A673 (cell line): ENCODE measurements at regions not wholly inside any gene's neighbourhood (a gene's known extent, or its start where the extent isn't known, plus 50 kb on each side); places are given as distances from the start of the nearest gene placed in this dataset.

Experiments used
- BruUV-seq: library from RNA; stranded (reverse); fragments of 400-500 nt; replicated peaks from 2 replicates; lab custom pipeline; 2021; lab: Mats Ljungman, UMichigan
- CTCF ChIA-PET: fragments of 300-600 bp; sonication (Branson Sonifier 250); formaldehyde crosslinking; loops from one replicate; lab custom pipeline; 2022; ENCODE audit warnings: antibody characterized with exemption; lab: Charles Lee
- POLR2A ChIA-PET: fragments of 300-600 bp; sonication (Branson Sonifier 250); formaldehyde crosslinking; loops from one replicate; lab custom pipeline; 2022; ENCODE audit warnings: antibody characterized with exemption; ENCODE audit not compliant: low non-redundant PET; lab: Charles Lee
- DNase-seq: peaks from one replicate; pipeline ENCODE4 v3.0.0-alpha.2; 2015; ENCODE audit warnings: low spot score
- H3K27ac ChIP-seq: fragments of 200-600 bp; sonication (generic); 2 replicates; pipeline ENCODE4 v1.5.1; 2016; ENCODE audit warnings: mixed run types, low read depth, mild to moderate bottlenecking, mixed read lengths, antibody characterized with exemption, low read length; ENCODE audit not compliant: poor library complexity, severe bottlenecking
- H3K27me3 ChIP-seq: fragments of 200-600 bp; sonication (generic); replicated peaks from 2 replicates; pipeline ENCODE4 v1.6.1; 2017; ENCODE audit warnings: mixed run types, low read depth, mild to moderate bottlenecking, mixed read lengths, antibody characterized with exemption, low read length; ENCODE audit not compliant: insufficient read depth, poor library complexity
- H3K36me3 ChIP-seq: fragments of 200-600 bp; sonication (generic); 2 replicates; pipeline ENCODE4 v1.6.1; 2016; ENCODE audit warnings: mixed run types, mild to moderate bottlenecking, mixed read lengths, antibody characterized with exemption, low read length; ENCODE audit not compliant: insufficient read depth, poor library complexity, severe bottlenecking
- H3K4me1 ChIP-seq: fragments of 200-600 bp; sonication (generic); 2 replicates; pipeline ENCODE4 v1.6.1; 2017; ENCODE audit warnings: mixed run types, mild to moderate bottlenecking, mixed read lengths, antibody characterized with exemption, low read length; ENCODE audit not compliant: insufficient read depth, poor library complexity, severe bottlenecking
- H3K4me3 ChIP-seq: fragments of 200-600 bp; sonication (generic); 2 replicates; pipeline ENCODE4 v1.5.1; 2016; ENCODE audit warnings: low read depth, mixed run types, mild to moderate bottlenecking, mixed read lengths, low read length; ENCODE audit not compliant: poor library complexity, severe bottlenecking
- H3K9me3 ChIP-seq: fragments of 200-600 bp; sonication (generic); 2 replicates; pipeline ENCODE4 v1.6.1; 2016; ENCODE audit warnings: mixed run types, low read depth, mild to moderate bottlenecking, mixed read lengths, antibody characterized with exemption, low read length; ENCODE audit not compliant: poor library complexity, severe bottlenecking
- CTCF ChIP-seq: fragments of 300-800, 200-600 bp; sonication (generic); conservative IDR thresholded peaks from 2 replicates; pipeline ENCODE4 v1.5.1; 2017; ENCODE audit warnings: low read depth, mild to moderate bottlenecking, antibody characterized with exemption, low read length, moderate library complexity, mixed read lengths
- EZH2 ChIP-seq: fragments of 200-600 bp; sonication (generic); IDR thresholded peaks from 2 replicates; pipeline ENCODE4 v1.6.1; 2017; ENCODE audit warnings: borderline replicate concordance, low read depth, mild to moderate bottlenecking, mixed read lengths, antibody characterized with exemption, low read length; ENCODE audit not compliant: poor library complexity, severe bottlenecking
- intact Hi-C: fragments of 100-400 bp; cut with micrococcal nuclease; formaldehyde crosslinking; loops from one replicate; pipeline ENCODE4 v1.10.0; 2022; ENCODE audit not compliant: unreplicated experiment

- DNase-seq, result no peak
- ChIA-PET POLR2A (no interaction called here), CTCF (no interaction called here)
- H3K27me3 ChIP-seq, result no peaks in the 10 kb centered on the region
- no peaks in the 10 kb centered on the region for H3K4me1 ChIP-seq
- H3K9me3 ChIP-seq, result no peaks in the 10 kb centered on the region
- TF ChIP-seq EZH2 (no peak), CTCF (no peak)
- no peak overlapping the region for H3K4me3 ChIP-seq
- BruUV-seq, result no TSS peak
- H3K27ac ChIP-seq, result no peak overlapping the region
- intact Hi-C loops, result no loop called here
- H3K36me3 ChIP-seq, result no peaks in the 10 kb centered on the region
These were observed 310.9 kb upstream of the PDE3A start for GRCh38 chr12:20057398-20057797.

- intact Hi-C loops, result no loop called here
- BruUV-seq, result no TSS peak
- no peaks in the 10 kb centered on the region for H3K9me3 ChIP-seq
- H3K4me1 ChIP-seq, result no peaks in the 10 kb centered on the region
- TF ChIP-seq CTCF, result no peak
- TF ChIP-seq EZH2, result no peak
- no peak for DNase-seq
- H3K27ac ChIP-seq, result no peak overlapping the region
- POLR2A ChIA-PET, result no interaction called here
- no peak overlapping the region for H3K4me3 ChIP-seq
- no peaks in the 10 kb centered on the region for H3K36me3 ChIP-seq
- H3K27me3 ChIP-seq, result no peaks in the 10 kb centered on the region
- CTCF ChIA-PET, result no interaction called here
These were observed 305.2 kb upstream of the PDE3A start for GRCh38 chr12:20063116-20063515.

GRCh38 chr12:20077618-20078017, 290.7 kb upstream of the PDE3A start:
- H3K4me3 ChIP-seq, result no peak overlapping the region
- H3K4me1 ChIP-seq, result no peaks in the 10 kb centered on the region
- no peak for DNase-seq
- CTCF ChIA-PET, result no interaction called here
- peaks cover 26% of the 10 kb centered on the region for H3K27me3 ChIP-seq
- no peak overlapping the region for H3K27ac ChIP-seq
- BruUV-seq, result no TSS peak
- no peak for TF ChIP-seq CTCF
- TF ChIP-seq EZH2, result no peak
- POLR2A ChIA-PET, result no interaction called here
- no peaks in the 10 kb centered on the region for H3K9me3 ChIP-seq
- no peaks in the 10 kb centered on the region for H3K36me3 ChIP-seq
- intact Hi-C loops, result no loop called here
